SK-N-SH treated with all-trans-retinoic acid at 6 μM for 48 hours (cell line): ENCODE measurements at regions not wholly inside any gene's neighbourhood (a gene's known extent, or its start where the extent isn't known, plus 50 kb on each side); places are given as distances from the start of the nearest gene placed in this dataset.

Experiments used
- ATAC-seq: fragments of 200-7000 bp; cut with Tn5 transposase; 3 replicates; pipeline ENCODE4 v1.9.1; 2020; ENCODE audit warnings: mild to moderate bottlenecking, moderate library complexity
- ARNTL ChIP-seq: fragments of 450-650 bp; formaldehyde crosslinking; IDR thresholded peaks from 2 replicates; pipeline ENCODE4 v1.5.0; 2020; ENCODE audit warnings: low read depth, mild to moderate bottlenecking, moderate library complexity, borderline replicate concordance
- CSDC2 ChIP-seq: fragments of 250-450 bp; sonication (Bioruptor Pico); IDR thresholded peaks from 2 replicates; pipeline ENCODE4 v1.5.0; 2020; ENCODE audit warnings: mild to moderate bottlenecking, moderate library complexity
- GLIS3 ChIP-seq: fragments of 250-450 bp; sonication (Bioruptor Pico); IDR thresholded peaks from 2 replicates; pipeline ENCODE4 v1.5.0; 2020; ENCODE audit warnings: mild to moderate bottlenecking, moderate library complexity
- ISL1 ChIP-seq: fragments of 250-450 bp; sonication (Bioruptor Pico); IDR thresholded peaks from 2 replicates; pipeline ENCODE4 v2.1.2; 2022; ENCODE audit warnings: mild to moderate bottlenecking, moderate library complexity
- OSR1 ChIP-seq: fragments of 250-450 bp; sonication (Bioruptor Pico); IDR thresholded peaks from 2 replicates; pipeline ENCODE4 v1.8.0; 2022; ENCODE audit warnings: moderate library complexity, mild to moderate bottlenecking, inconsistent platforms
- PPARA ChIP-seq: fragments of 250-450 bp; sonication (Bioruptor Pico); IDR thresholded peaks from 2 replicates; pipeline ENCODE4 v1.5.0; 2020; ENCODE audit warnings: mild to moderate bottlenecking, borderline replicate concordance
- RARB ChIP-seq: fragments of 250-450 bp; sonication (Bioruptor Pico); IDR thresholded peaks from 2 replicates; pipeline ENCODE4 v1.8.0; 2021; ENCODE audit warnings: mild to moderate bottlenecking, moderate library complexity
- SNAI2 ChIP-seq: fragments of 250-450 bp; sonication (Bioruptor Pico); IDR thresholded peaks from 2 replicates; pipeline ENCODE4 v1.5.0; 2020; ENCODE audit warnings: mild to moderate bottlenecking, moderate library complexity
- TCF4 ChIP-seq: fragments of 250-450 bp; sonication (Bioruptor Pico); IDR thresholded peaks from 2 replicates; pipeline ENCODE4 v1.8.0; 2021; ENCODE audit warnings: mild to moderate bottlenecking, moderate library complexity, borderline replicate concordance
- TOX ChIP-seq: fragments of 250-450 bp; sonication (Bioruptor Pico); IDR thresholded peaks from 2 replicates; pipeline ENCODE4 v1.8.0; 2021; ENCODE audit warnings: mild to moderate bottlenecking, moderate library complexity, borderline replicate concordance
- ZC3H10 ChIP-seq: fragments of 250-450 bp; sonication (Bioruptor Pico); IDR thresholded peaks from 2 replicates; pipeline ENCODE4 v1.5.1; 2021; ENCODE audit warnings: mild to moderate bottlenecking, moderate library complexity
- ZFP3 ChIP-seq: fragments of 250-450 bp; sonication (Bioruptor Pico); IDR thresholded peaks from 2 replicates; pipeline ENCODE4 v1.5.0; 2020; ENCODE audit warnings: mild to moderate bottlenecking, moderate library complexity
- ZNF565 ChIP-seq: fragments of 450-650 bp; formaldehyde crosslinking; conservative IDR thresholded peaks from 2 replicates; pipeline ENCODE4 v1.5.0; 2020; ENCODE audit warnings: low read depth, mild to moderate bottlenecking, moderate library complexity
- ZNF70 ChIP-seq: fragments of 450-650 bp; formaldehyde crosslinking; IDR thresholded peaks from 2 replicates; pipeline ENCODE4 v1.5.0; 2020; ENCODE audit warnings: mild to moderate bottlenecking, moderate library complexity
- ZNF8 ChIP-seq: fragments of 450-650 bp; formaldehyde crosslinking; IDR thresholded peaks from 2 replicates; pipeline ENCODE4 v1.5.0; 2020; ENCODE audit warnings: mild to moderate bottlenecking, moderate library complexity
- TF ChIP-seq, protein P1 (sequence below): fragments of 250-450 bp; sonication (Bioruptor Pico); IDR thresholded peaks from 2 replicates; pipeline ENCODE4 v1.5.1; 2021; ENCODE audit warnings: mild to moderate bottlenecking, moderate library complexity
- TF ChIP-seq, protein P2 (sequence below): fragments of 250-450 bp; sonication (Bioruptor Pico); IDR thresholded peaks from 2 replicates; pipeline ENCODE4 v1.5.1; 2020; ENCODE audit warnings: low read depth, mild to moderate bottlenecking, moderate library complexity
- TF ChIP-seq, protein P3 (sequence below): fragments of 250-450 bp; sonication (Bioruptor Pico); IDR thresholded peaks from 2 replicates; pipeline ENCODE4 v1.5.0; 2020; ENCODE audit warnings: mild to moderate bottlenecking, moderate library complexity
- TF ChIP-seq, protein P4 (sequence below): fragments of 250-450 bp; sonication (Bioruptor Pico); IDR thresholded peaks from 2 replicates; pipeline ENCODE4 v1.8.0; 2020; ENCODE audit warnings: mild to moderate bottlenecking, moderate library complexity, borderline replicate concordance

DNA sequence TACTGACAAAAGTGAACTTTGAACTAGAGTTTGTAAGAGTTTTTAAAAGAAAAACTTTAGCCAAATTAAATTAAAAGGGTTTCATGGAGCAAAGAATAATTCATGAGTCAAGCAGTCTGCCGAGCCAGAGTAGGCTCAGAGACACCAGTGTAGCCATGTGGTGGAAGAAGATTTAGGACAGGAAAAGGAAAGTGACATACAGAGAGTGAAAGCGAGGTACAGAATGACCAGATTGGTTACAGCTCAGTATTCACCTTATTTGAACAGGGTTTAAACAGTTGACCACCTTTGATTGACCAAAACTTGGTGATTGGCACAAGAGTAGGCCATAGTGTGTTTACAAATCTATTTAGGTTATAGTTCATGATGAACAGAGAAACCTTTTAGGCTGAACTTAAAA lies 377.8 kb downstream of the KLHL4 start:
- TF ChIP-seq, protein P1, sequence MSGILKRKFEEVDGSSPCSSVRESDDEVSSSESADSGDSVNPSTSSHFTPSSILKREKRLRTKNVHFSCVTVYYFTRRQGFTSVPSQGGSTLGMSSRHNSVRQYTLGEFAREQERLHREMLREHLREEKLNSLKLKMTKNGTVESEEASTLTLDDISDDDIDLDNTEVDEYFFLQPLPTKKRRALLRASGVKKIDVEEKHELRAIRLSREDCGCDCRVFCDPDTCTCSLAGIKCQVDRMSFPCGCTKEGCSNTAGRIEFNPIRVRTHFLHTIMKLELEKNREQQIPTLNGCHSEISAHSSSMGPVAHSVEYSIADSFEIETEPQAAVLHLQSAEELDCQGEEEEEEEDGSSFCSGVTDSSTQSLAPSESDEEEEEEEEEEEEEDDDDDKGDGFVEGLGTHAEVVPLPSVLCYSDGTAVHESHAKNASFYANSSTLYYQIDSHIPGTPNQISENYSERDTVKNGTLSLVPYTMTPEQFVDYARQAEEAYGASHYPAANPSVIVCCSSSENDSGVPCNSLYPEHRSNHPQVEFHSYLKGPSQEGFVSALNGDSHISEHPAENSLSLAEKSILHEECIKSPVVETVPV, result no peak
- no peak for TF ChIP-seq ZNF8
- no peak for TF ChIP-seq PPARA (CRISPR knock-in tag)
- no peak for TF ChIP-seq ISL1 (CRISPR knock-in tag)
- no peak for TF ChIP-seq ZFP3
- TF ChIP-seq ZNF70, result no peak
- TF ChIP-seq SNAI2 (CRISPR knock-in tag), result no peak
- no peak for TF ChIP-seq GLIS3
- no peak for TF ChIP-seq CSDC2 (CRISPR knock-in tag)
- TF ChIP-seq, protein P2, sequence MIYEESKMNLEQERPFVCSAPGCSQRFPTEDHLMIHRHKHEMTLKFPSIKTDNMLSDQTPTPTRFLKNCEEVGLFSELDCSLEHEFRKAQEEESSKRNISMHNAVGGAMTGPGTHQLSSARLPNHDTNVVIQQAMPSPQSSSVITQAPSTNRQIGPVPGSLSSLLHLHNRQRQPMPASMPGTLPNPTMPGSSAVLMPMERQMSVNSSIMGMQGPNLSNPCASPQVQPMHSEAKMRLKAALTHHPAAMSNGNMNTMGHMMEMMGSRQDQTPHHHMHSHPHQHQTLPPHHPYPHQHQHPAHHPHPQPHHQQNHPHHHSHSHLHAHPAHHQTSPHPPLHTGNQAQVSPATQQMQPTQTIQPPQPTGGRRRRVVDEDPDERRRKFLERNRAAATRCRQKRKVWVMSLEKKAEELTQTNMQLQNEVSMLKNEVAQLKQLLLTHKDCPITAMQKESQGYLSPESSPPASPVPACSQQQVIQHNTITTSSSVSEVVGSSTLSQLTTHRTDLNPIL (CRISPR knock-in tag), result no peak
- TF ChIP-seq, protein P3, sequence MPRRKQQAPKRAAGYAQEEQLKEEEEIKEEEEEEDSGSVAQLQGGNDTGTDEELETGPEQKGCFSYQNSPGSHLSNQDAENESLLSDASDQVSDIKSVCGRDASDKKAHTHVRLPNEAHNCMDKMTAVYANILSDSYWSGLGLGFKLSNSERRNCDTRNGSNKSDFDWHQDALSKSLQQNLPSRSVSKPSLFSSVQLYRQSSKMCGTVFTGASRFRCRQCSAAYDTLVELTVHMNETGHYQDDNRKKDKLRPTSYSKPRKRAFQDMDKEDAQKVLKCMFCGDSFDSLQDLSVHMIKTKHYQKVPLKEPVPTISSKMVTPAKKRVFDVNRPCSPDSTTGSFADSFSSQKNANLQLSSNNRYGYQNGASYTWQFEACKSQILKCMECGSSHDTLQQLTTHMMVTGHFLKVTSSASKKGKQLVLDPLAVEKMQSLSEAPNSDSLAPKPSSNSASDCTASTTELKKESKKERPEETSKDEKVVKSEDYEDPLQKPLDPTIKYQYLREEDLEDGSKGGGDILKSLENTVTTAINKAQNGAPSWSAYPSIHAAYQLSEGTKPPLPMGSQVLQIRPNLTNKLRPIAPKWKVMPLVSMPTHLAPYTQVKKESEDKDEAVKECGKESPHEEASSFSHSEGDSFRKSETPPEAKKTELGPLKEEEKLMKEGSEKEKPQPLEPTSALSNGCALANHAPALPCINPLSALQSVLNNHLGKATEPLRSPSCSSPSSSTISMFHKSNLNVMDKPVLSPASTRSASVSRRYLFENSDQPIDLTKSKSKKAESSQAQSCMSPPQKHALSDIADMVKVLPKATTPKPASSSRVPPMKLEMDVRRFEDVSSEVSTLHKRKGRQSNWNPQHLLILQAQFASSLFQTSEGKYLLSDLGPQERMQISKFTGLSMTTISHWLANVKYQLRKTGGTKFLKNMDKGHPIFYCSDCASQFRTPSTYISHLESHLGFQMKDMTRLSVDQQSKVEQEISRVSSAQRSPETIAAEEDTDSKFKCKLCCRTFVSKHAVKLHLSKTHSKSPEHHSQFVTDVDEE (CRISPR knock-in tag), result no peak
- TF ChIP-seq OSR1 (CRISPR knock-in tag), result no peak
- TF ChIP-seq ARNTL (CRISPR knock-in tag), result no peak
- TF ChIP-seq TCF4 (CRISPR knock-in tag), result no peak
- TF ChIP-seq, protein P4, sequence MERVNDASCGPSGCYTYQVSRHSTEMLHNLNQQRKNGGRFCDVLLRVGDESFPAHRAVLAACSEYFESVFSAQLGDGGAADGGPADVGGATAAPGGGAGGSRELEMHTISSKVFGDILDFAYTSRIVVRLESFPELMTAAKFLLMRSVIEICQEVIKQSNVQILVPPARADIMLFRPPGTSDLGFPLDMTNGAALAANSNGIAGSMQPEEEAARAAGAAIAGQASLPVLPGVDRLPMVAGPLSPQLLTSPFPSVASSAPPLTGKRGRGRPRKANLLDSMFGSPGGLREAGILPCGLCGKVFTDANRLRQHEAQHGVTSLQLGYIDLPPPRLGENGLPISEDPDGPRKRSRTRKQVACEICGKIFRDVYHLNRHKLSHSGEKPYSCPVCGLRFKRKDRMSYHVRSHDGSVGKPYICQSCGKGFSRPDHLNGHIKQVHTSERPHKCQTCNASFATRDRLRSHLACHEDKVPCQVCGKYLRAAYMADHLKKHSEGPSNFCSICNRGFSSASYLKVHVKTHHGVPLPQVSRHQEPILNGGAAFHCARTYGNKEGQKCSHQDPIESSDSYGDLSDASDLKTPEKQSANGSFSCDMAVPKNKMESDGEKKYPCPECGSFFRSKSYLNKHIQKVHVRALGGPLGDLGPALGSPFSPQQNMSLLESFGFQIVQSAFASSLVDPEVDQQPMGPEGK, result no peak
- no peak for TF ChIP-seq ZNF565 (CRISPR knock-in tag)
- no peak for ATAC-seq

- TF ChIP-seq OSR1 (CRISPR knock-in tag), result no peak
- TF ChIP-seq RARB (CRISPR knock-in tag), result no peak
- TF ChIP-seq, protein P4, result no peak
- no peak for TF ChIP-seq ZC3H10 (CRISPR knock-in tag)
- no peak for TF ChIP-seq ZNF565 (CRISPR knock-in tag)
- no peak for TF ChIP-seq SNAI2 (CRISPR knock-in tag)
- TF ChIP-seq, protein P3 (CRISPR knock-in tag), result no peak
- no peak for TF ChIP-seq TOX (CRISPR knock-in tag)
- TF ChIP-seq ZNF8, result no peak
- TF ChIP-seq, all 23 proteins: peak for 0
- no peak for ATAC-seq
Observed at GRCh38 chrX:87896057-87896456, 378.5 kb downstream of the KLHL4 start.
